Colonic mucosa (tissue), 4 donors: ENCODE measurements at regions not wholly inside any gene's neighbourhood (a gene's known extent, or its start where the extent isn't known, plus 50 kb on each side); places are given as distances from the start of the nearest gene placed in this dataset.

Experiments used
- DNase-seq: peaks from one replicate; pipeline ENCODE4 v3.0.0-alpha.2; 2020
- H3K27ac ChIP-seq: fragments of 200-600 bp; one replicate; pipeline ENCODE4 v1.8.0; 2021
- H3K27me3 ChIP-seq: fragments of 200-600 bp; one replicate; pipeline ENCODE4 v1.8.0; 2021
- H3K36me3 ChIP-seq: fragments of 200-600 bp; one replicate; pipeline ENCODE4 v1.8.0; 2021
- H3K4me1 ChIP-seq: fragments of 200-600 bp; one replicate; pipeline ENCODE4 v1.8.0; 2021; ENCODE audit warnings: mild to moderate bottlenecking
- H3K4me3 ChIP-seq: fragments of 200-600 bp; one replicate; pipeline ENCODE4 v1.8.0; 2021
- H3K9ac ChIP-seq, 2 donors: one replicate each; pipeline ENCODE4 v1.7.0; 2013; ENCODE audit warnings: control low read depth in 2 of 2, low read depth in 2 of 2, low read length in 2 of 2
- H3K9me3 ChIP-seq: fragments of 200-600 bp; one replicate; pipeline ENCODE4 v1.8.0; 2021
- CTCF ChIP-seq: fragments of 200-600 bp; IDR thresholded peaks from one replicate; pipeline ENCODE4 v1.8.0; 2022; ENCODE audit warnings: antibody characterized with exemption, mild to moderate bottlenecking
- intact Hi-C: fragments of 100-400 bp; cut with DNase I; formaldehyde crosslinking; loops from one replicate; pipeline ENCODE4 v1.14.1; 2022
- donor health status: healthy.
- donor health status: DM: no; HTN: no; CAD: no.
- donor health status: DM: no; HTN: no; CAD: no.

GRCh38 chr6:6495851-6496250 is 92.7 kb upstream of the LY86 start:
- Histone ChIP-seq H3K9ac (no peak overlapping the region), H3K9me3 (no peaks in the 10 kb centered on the region), H3K36me3 (no peaks in the 10 kb centered on the region), H3K27me3 (no peaks in the 10 kb centered on the region), H3K4me1 (no peaks in the 10 kb centered on the region), H3K27ac (no peak overlapping the region), H3K4me3 (no peak overlapping the region)
- intact Hi-C loops: no loop called here
- no peak for DNase-seq
- TF ChIP-seq CTCF: no peak

- H3K4me1 ChIP-seq: no peaks in the 10 kb centered on the region
- no peak overlapping the region for H3K27ac ChIP-seq
- H3K4me3 ChIP-seq: no peak overlapping the region
- H3K9me3 ChIP-seq: no peaks in the 10 kb centered on the region
- intact Hi-C loops: no loop called here
- no peak for DNase-seq
- H3K9ac ChIP-seq: no peak overlapping the region
- TF ChIP-seq CTCF: no peak
- no peaks in the 10 kb centered on the region for H3K27me3 ChIP-seq
- no peaks in the 10 kb centered on the region for H3K36me3 ChIP-seq
Observed at GRCh38 chr6:6497541-6497940, 91.0 kb upstream of the LY86 start.

- intact Hi-C loops: no loop called here
- Histone ChIP-seq H3K4me3 (no peak overlapping the region), H3K27me3 (no peaks in the 10 kb centered on the region), H3K36me3 (no peaks in the 10 kb centered on the region), H3K27ac (no peak overlapping the region), H3K4me1 (no peaks in the 10 kb centered on the region), H3K9ac (no peak overlapping the region), H3K9me3 (no peaks in the 10 kb centered on the region)
- no peak for TF ChIP-seq CTCF
- DNase-seq: no peak
Observed at GRCh38 chr6:6497976-6498375, 90.5 kb upstream of the LY86 start.

GRCh38 chr6:6503191-6503590 is 85.3 kb upstream of the LY86 start:
- H3K4me3 ChIP-seq: no peak overlapping the region
- H3K9ac ChIP-seq: no peak overlapping the region
- no peaks in the 10 kb centered on the region for H3K4me1 ChIP-seq
- H3K9me3 ChIP-seq: no peaks in the 10 kb centered on the region
- TF ChIP-seq CTCF: no peak
- H3K27me3 ChIP-seq: no peaks in the 10 kb centered on the region
- H3K36me3 ChIP-seq: no peaks in the 10 kb centered on the region
- H3K27ac ChIP-seq: no peak overlapping the region
- intact Hi-C loops: no loop called here
- DNase-seq: no peak

GRCh38 chr6:6505111-6505510 is 83.4 kb upstream of the LY86 start:
- no peaks in the 10 kb centered on the region for H3K36me3 ChIP-seq
- intact Hi-C loops: no loop called here
- no peaks in the 10 kb centered on the region for H3K9me3 ChIP-seq
- no peak for DNase-seq
- TF ChIP-seq CTCF: no peak
- H3K9ac ChIP-seq: no peak overlapping the region
- no peak overlapping the region for H3K27ac ChIP-seq
- H3K4me3 ChIP-seq: no peak overlapping the region
- no peaks in the 10 kb centered on the region for H3K27me3 ChIP-seq
- no peaks in the 10 kb centered on the region for H3K4me1 ChIP-seq

GRCh38 chr6:6508643-6509042 is 79.9 kb upstream of the LY86 start:
- DNase-seq: no peak
- Histone ChIP-seq H3K9me3 (no peaks in the 10 kb centered on the region), H3K9ac (no peak overlapping the region), H3K4me3 (no peak overlapping the region), H3K4me1 (no peaks in the 10 kb centered on the region), H3K27me3 (no peaks in the 10 kb centered on the region), H3K27ac (no peak overlapping the region), H3K36me3 (no peaks in the 10 kb centered on the region)
- TF ChIP-seq CTCF: no peak
- intact Hi-C loops: no loop called here
